GM12865 (cell line): ENCODE measurements at regions not wholly inside any gene's neighbourhood (a gene's known extent, or its start where the extent isn't known, plus 50 kb on each side); places are given as distances from the start of the nearest gene placed in this dataset.

ENCODE experiments used
- DNase-seq: peaks from one replicate; pipeline ENCODE4 v3.0.0; 2010; ENCODE audit warnings: low read depth
- H3K4me3 ChIP-seq: 2 replicates; pipeline ENCODE4 v1.5.1; 2011; ENCODE audit warnings: mild to moderate bottlenecking, low read depth, low read length, control low read depth
- TF ChIP-seq, protein P1 (sequence below): IDR thresholded peaks from 2 replicates; pipeline ENCODE4 v1.5.1; 2011; ENCODE audit warnings: low read length, control low read depth, low read depth, inconsistent platforms; ENCODE audit not compliant: insufficient read depth; ENCODE audit errors: missing control alignments

DNA sequence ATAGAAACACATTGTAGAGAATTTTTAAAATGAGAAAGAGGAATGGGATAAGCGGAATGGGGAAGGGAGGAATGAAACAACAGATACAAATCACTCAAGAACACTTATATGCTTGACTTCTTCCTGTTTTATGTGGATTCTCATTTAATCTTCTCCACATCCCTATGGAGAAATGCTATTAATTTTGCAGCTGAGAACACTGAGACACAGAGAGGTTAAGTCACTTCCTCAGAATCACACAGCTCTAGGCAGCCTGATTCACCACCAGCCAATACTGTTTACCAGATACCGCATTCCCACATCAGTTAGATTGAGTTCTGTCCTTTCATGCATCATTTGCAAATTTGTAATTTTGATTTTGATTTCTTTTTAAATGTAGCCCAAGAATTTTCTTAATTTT, 170.5 kb downstream of the SH2D4B start:
- TF ChIP-seq, protein P1, sequence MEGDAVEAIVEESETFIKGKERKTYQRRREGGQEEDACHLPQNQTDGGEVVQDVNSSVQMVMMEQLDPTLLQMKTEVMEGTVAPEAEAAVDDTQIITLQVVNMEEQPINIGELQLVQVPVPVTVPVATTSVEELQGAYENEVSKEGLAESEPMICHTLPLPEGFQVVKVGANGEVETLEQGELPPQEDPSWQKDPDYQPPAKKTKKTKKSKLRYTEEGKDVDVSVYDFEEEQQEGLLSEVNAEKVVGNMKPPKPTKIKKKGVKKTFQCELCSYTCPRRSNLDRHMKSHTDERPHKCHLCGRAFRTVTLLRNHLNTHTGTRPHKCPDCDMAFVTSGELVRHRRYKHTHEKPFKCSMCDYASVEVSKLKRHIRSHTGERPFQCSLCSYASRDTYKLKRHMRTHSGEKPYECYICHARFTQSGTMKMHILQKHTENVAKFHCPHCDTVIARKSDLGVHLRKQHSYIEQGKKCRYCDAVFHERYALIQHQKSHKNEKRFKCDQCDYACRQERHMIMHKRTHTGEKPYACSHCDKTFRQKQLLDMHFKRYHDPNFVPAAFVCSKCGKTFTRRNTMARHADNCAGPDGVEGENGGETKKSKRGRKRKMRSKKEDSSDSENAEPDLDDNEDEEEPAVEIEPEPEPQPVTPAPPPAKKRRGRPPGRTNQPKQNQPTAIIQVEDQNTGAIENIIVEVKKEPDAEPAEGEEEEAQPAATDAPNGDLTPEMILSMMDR = no peak
- H3K4me3 ChIP-seq = no peak overlapping the region
- no peak for DNase-seq

DNA sequence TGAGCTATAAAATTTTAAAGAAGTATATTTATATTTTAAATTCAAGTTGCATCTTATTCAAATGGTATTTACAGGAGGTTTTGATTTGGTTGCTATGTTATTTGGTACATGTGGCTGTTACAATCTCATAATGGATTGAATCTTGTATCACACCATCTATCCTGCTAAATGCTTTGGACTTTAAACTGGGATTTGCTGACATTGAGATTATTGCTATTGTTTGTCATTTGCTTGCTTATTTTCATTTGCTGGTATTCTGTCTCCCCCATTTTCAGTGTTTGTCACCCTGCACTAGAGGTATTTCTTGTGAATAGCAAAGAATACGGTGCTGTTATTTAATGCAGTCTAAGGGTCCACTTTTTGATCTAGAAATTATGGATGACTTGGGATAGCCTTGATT, 171.1 kb downstream of the SH2D4B start:
- H3K4me3 ChIP-seq = no peak overlapping the region
- TF ChIP-seq, protein P1 = no peak
- DNase-seq = no peak

DNA sequence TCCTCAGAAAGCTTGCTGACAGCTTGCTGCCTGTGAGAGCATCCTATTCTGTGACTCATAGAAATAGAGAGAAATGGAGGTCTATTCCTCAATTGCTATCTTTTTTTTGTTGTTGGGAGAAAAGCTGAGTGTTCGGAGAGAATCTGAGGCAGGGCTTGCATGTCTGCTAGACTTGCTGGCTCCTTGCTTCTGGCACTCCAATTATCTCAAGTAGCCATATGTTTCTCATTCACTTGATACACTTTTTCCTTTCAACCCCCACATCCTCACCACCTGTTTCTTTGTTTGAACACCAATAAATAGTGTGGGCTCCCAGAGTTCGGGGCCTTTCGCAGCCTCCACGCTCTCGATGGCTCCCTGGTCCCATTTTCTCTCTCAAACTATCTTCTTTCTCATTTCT, 172.2 kb downstream of the SH2D4B start:
- TF ChIP-seq, protein P1 = no peak
- no peak for DNase-seq
- H3K4me3 ChIP-seq = no peak overlapping the region

DNA sequence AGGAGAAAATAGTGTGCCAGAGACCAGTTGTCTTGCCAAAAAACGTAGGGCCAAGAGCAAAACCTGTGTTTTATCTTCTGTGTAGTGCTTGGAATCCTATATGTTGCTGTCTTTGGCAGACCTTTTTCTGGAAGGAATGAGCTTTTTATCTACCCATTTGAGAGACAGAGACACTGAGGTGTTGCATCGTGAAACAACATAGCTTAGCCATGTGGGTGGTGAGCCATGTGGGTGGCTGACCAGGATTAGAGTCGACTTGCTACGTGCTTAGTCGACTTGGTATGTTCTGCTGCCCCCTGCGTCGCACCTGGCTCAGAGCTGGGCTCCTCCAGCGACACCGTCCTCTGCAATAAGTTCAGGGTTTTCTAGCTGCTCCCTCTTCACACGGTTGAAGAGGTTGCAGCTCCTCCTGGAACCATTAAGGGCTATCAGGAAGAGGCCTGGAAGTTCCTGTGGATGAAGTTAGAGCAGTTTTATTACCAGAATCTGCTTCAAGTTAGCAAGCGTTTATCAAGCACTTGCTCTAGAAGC, 175.8 kb downstream of the SH2D4B start:
- H3K4me3 ChIP-seq = no peak overlapping the region
- DNase-seq = no peak
- TF ChIP-seq, protein P1 = no peak

DNA sequence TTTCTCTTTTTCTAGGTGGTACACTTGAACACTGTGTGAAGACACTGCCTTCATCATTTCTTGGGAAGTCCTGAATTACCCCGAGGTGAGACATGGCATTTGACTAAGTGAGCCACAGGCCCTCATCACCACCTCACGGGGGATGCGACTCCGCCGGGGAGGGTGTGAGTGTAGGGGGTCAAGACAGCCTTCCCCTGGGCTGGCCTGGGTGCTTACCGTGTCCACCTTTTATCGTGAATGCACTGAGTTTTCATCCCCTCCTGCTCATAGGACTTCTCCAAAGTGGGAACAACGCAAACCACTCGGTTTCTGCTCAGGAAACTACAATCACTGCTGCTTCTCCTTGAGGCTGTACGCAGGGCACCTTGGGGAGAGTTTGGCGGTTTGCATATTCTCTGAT, 176.9 kb downstream of the SH2D4B start:
- no peak for DNase-seq
- no peak overlapping the region for H3K4me3 ChIP-seq
- TF ChIP-seq, protein P1 = no peak

DNA sequence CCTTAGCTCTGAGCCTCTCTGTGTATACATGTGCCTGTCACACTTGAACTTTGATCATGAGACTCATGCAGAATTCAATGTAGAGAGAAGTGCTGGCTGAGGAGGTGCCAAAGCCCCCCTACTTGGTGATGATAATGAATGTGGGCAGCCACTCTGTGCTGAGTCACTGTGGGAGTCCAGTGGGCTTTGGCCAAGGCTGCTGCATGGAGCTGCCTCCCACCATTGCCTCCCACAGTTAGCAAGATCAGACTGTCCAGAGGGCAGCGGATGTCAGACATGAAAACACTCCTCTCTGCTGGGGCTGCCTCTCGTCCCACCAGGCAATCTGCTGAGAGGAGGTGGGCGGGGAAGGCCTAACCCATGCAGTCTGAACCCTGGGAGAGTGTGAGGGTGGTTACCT, 180.3 kb downstream of the SH2D4B start:
- TF ChIP-seq, protein P1 = no peak
- DNase-seq = no peak

DNA sequence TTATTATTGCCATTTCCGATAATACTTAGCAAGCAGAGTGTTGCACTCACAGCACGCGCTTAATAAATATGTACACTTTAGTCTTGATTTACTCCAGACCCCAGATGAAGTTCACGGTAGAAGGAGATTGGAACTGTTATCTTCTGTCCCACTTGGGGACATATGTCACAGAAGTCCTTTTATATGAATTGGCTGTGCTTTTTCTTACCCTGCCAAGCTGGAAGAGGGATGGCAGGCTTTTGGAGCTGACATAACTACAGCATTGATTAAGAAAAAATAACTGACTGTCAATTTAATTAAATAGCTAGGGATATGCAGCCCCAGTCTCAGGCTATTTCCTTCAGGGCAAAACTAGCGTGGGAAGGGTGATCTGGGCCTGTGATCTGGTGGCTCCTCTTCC, 182.2 kb downstream of the SH2D4B start:
- TF ChIP-seq, protein P1 = no peak
- H3K4me3 ChIP-seq = no peak overlapping the region
- DNase-seq = no peak

More for the DNA sequence above, 180.3 kb downstream of the SH2D4B start:
- no peak overlapping the region for H3K4me3 ChIP-seq
